ENCODE measurements at regions not wholly inside any gene's neighbourhood (a gene's known extent, or its start where the extent isn't known, plus 50 kb on each side); places are given as distances from the start of the nearest gene placed in this dataset.
"Not testable (repeated sequence)": the region's sequence is repeated elsewhere in the genome, so short reads cannot be mapped to it uniquely, and the experiment has no call there.

DNA sequence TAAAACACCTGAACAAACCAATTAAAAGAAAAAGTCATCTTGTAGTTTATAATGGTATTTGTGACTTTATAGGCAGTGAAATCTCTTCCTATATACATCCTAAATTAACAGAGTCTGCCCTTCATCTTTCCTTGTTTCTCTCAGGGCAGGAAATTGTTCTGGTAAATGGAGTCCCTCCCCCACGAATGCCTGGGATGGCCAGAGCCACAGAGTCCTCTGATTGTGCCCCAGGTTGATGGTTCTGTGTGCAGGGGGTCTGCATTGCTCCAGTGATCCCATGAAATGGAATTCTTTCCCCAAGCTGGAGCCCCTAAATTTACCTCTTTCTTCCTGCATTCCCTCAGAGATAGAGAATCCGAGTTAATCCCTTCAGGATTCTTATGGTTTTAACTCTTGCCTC, 155.5 kb downstream of the MTX2 start:
- no peak for DNase-seq (ENCODE audit: low spot score)

DNA sequence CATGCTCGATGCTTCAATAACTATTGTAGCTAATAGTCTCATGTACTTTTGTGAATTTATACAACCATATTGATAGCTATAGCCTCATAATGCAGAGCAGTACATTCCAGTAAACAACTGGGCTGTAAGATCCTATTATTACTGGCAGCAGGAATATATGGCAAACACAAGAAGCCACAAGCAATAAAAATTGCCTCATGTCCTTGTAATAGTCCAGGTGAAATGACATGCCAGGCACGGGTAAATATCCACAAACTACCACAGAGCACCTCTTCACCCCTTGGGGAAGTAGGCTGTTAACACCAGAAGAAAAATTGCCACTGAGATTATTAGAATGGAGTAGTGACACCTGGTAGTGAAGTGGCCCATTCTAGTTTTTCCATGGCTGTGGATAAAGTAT, 158.3 kb downstream of the MTX2 start:
- no peak for DNase-seq (ENCODE audit: low spot score)

DNA sequence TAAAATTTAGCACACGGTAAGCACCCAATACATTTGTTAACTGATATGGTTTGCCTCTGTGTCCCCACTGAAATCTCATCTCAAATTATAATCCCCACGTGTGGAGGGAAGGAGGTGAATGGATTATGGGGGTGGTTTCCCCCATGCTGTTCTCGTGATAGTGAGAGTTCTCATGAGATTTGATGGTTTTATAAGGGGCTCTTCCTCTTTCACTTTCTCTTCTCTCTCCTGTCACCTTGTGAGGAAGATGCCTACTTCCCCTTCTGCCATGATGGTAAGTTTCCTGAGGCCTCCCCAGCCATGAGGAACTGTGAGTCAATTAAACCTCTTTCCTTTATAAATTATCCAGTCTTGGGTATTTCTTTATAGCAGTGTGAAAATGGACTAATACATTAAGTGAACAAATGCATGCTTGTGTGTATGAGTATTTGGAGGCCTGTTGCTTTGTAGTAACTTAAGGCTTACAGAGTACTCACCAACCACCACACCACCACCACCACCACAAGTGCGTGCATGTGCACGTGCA, 159.8 kb downstream of the MTX2 start:
- DNase-seq (ENCODE audit: low spot score): not testable (repeated sequence)

DNA sequence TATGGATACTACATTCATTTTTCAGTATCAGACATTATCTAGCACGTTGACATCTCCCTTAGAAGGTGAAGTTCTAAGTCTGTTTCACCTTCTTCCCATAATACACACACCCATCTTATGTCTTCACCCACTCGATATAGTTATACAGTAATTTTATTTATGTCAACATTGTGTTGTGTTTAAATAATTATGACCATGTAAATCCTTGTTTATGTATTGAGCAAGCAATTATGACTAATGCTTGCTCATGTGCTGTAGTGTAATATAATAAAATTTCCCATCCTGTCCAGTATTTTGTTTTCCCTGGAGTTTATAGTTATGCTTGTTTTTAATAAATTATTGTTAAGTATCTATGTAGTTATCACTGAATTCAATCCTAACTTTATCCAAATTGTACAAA, 163.2 kb downstream of the MTX2 start:
- DNase-seq (ENCODE audit: low spot score): no peak

DNA sequence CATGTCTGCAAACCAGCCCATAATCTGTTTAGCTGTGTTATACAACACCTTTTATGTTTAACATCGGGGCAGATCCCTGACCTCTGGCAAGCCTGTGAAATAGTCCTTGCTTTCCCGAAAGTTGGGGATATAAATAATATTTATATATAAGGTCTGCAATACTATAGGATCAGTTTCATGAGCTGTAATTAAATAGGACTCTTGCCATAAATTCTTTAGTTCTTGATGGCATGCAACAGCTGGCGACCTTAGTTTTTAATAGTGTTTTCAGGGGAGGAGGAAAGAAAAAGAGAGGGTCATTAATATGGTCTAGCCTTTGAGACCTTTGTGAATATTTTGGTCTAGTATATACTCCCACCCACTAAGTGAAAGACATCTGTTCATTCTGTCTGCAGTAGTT, 166.5 kb downstream of the MTX2 start:
- no peak for DNase-seq (ENCODE audit: low spot score)

DNA sequence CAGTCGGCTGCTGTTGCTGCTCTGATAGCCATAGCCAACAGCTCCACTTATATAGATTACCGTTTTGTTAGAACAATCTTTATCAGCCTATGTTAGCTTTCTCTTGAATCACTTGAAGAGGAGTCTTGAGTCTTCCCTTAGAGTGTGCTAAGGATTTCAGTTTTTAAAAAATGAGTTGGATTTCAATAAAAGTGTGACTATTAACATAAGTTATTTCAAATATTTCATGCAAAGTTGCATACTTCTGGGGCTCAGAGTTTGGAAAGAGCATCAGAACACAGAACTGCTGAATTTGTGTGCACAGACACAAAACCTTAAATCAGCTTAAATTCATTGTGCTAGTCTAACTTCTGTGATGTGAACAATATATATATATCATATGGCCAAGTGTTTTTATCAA, 174.7 kb downstream of the MTX2 start:
- no peak for DNase-seq (ENCODE audit: low spot score)

DNA sequence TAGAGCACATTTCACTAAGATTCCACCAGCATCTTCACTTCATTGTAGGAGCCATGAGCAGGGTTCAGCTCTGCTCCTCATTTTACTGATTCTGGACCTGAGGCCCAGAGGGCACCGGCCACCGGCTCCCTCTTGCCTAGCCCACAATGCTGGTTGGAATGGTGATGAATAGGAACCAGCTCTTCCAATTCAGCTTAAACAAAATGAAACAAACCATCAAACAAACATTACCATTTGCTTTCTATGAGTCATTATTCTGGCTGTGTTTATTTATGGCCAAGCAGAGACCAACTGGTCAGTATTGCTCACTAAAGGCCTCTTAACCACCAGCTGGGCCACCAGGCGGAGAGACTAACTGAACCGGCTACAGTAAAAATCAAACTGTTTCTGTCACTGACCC, 176.7 kb downstream of the MTX2 start:
- no peak for DNase-seq (ENCODE audit: low spot score)

DNA sequence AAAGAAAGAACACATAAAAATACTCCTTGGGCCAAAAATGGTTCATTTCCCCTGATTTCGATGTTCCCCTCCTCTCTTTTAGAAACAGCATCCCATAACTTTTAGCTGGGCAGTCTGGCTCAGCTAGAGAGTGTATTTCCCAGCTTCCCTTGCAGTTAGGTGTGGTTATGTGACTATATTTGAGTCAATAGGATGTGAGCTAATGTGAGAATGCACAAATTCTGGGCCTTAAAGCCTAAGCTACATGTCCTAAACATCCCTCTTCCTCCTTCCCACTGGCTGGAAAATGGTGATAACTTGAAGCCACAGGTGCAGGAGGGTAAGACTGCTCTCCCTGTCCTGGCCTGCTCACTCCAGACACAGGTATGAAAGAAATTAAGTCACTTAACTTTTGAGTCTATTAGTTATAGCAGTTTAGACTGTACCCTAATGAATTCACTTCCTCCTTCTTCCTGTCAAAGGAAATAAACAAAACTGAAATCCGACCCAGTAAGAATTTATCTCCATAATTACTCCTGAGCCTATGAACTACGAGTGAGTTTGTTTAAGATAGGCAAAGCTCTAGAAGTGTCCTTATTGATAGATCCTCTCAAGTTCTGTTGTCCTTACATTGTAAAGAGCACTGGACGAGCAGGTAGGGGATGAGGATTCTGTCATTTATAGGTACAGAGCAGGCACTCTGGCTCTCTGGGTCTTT, 177.6 kb downstream of the MTX2 start:
- no peak for DNase-seq (ENCODE audit: low spot score)

DNA sequence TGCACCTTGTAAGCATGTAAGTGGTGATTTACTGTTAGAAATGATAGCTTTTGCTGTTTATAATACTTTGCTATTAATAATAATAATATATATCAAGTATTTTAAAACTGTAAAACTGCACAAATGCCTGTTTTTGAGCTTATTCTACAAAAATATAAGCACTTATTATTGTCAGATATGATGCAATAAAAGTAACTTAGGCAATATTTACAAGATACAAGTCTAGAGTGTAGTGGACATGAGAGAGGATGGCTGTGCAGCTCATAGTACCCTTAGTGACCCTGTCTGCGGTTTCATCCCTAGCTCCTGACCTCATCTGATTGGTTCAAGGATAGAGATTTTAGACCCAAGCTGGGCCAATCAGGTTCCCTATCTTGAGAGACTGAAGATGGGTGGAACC, 178.4 kb downstream of the MTX2 start:
- DNase-seq (ENCODE audit: low spot score): no peak

DNA sequence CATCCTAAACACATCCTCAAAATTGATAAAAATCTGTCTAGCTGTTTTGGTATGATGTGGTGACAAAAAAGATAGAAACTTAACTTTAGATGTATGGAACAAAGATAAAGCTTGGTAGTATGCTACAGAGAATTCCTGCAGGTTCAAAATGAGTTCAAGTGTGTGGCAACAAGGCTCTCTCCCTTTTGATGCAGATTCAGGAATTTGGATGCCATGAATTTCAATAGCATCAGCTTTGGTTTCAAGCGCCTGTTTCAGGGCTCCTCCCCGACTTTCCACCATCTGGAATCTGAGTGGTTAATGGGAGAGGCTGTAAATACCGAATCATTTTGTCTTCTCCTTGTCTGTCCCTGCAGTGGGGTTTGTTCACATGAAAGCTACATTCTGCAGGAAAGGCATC, 180.6 kb downstream of the MTX2 start:
- DNase-seq (ENCODE audit: low spot score): no peak

DNA sequence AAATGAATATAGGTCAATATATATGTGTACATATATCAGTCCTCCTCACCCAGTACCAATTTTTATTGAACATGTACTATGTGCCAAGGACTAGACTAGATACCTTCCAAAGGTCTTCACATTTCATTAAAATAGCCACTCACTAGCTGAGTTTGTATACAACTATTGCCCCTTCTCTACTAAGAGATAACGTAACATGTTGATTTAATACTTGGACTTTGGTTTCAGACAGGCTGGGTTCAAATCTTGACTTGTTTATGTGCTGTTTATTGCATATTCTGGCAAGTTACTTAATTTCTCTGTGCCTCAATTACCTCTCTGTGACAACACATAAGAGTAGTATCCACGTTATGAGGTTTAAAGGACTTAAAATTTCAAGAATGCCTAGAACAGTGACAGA, 184.5 kb downstream of the MTX2 start:
- DNase-seq (ENCODE audit: low spot score): no peak

DNA sequence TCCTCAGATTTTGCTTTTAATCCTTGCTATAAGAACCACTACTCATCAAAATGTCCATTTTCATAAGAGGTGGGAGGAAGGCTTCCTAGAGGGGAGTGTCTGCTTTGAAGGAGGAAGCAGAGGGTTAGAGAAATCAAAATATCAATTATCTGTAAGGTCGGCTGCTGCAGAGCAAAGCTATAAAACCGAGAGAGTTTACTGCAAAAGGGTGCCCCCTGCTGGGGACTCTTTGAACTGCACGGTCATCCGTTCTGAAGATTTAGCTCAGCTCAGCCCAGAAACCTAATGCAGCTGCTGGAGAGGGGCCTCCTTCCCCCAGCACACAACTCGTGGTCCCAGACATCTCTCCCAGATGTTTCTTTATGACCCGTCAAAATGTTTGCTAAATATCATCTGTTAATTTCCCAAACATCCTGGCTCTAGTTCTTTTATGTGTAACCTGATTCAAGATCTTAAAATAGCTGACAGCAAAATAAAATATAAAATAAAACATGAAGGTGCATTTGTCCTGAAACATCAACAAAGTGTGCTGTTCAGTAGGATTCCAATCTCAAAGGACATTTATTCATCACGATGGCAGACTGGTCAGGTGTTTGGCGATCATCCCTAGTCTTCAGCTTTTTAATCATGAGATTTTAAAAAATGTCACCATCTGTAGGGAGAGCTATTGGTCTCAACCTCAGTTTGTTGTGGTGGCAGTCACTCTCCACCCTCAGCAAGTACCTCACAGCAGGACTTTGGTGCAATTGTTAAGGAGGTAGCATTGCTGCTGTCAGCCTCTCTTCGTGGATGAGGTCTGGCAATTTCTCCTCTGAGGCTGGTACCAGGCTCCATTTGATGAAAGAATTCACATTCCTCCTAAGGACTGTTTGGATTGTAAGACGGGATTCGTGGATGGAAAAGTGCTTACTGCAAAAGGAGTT, 185.9 kb downstream of the MTX2 start:
- DNase-seq (ENCODE audit: low spot score): peak; percentile 73

DNA sequence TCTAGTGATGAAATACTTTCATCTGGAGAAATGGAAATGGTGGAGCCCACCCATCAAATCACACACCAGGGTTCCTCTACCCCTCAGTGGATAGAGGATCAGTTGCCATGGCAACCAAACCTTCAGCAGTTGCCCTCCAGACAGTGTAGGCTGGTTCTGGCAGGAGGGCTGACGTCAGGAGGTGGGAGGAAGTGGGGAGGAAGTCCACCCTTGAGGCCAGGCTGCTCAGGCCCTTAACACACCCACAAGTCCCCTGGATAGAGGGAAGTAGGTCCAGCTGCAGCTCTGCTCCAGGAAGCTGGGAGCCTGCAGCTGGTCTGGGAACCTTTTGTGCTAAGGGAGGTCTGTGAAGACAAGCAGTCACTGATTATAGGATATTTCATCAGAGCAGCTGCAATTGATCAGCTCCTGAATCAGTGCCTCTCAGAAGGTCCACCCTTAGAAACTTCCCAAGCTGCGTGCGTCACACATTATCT, 186.6 kb downstream of the MTX2 start:
- no peak for DNase-seq (ENCODE audit: low spot score)

DNA sequence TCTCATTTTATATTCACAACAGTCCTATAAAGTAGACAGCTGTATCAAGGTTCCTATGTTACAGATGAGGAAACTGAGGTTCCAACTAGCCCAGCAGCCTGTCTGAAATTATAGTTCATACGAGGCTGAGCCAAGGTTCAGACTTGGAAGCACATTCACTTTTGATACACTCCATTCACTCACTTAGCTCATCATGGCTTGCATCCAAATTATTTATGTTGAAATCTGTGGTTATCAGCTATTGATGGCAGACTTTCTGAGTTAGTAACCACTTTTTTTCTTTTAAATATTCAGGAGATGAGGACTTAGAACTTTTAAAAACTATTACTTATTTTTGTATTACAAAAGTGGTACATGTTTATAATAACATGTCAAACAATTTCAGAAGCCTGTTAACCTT, 188.2 kb downstream of the MTX2 start:
- DNase-seq (ENCODE audit: low spot score): no peak

DNA sequence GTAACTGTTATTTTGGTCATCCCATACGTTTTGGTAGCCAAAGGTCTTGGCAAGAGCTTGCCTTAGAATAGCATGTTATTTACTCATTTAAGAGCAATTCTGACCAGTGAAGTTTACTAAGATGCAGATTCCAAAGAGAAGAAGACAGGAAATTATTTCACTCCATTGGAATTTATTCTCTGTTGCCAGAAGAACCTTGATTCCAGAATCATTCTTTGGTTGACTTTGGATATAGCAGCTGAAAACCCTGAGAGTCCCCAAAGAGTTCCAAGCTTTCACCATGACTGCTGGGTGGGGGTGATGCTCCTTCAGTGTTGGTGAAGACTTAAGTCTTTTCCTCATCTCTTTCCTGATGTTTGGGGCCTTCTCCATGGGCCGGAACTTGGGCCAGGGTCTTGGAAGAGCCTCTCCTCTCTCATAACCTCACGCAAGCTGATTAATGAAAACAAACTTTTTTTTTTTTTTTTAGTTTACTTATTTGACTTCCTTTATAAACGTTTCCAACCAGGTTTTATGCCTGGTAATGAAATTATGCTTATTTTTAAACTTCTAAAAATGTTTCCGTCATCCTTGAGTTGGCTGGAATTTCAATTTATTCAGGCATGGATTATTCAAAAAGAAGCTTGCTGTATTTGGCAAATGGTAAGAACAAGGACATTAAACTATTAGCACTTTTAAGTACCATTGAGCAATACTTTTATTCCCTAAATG, 192.0 kb downstream of the MTX2 start:
- no peak for DNase-seq (ENCODE audit: low spot score)

DNA sequence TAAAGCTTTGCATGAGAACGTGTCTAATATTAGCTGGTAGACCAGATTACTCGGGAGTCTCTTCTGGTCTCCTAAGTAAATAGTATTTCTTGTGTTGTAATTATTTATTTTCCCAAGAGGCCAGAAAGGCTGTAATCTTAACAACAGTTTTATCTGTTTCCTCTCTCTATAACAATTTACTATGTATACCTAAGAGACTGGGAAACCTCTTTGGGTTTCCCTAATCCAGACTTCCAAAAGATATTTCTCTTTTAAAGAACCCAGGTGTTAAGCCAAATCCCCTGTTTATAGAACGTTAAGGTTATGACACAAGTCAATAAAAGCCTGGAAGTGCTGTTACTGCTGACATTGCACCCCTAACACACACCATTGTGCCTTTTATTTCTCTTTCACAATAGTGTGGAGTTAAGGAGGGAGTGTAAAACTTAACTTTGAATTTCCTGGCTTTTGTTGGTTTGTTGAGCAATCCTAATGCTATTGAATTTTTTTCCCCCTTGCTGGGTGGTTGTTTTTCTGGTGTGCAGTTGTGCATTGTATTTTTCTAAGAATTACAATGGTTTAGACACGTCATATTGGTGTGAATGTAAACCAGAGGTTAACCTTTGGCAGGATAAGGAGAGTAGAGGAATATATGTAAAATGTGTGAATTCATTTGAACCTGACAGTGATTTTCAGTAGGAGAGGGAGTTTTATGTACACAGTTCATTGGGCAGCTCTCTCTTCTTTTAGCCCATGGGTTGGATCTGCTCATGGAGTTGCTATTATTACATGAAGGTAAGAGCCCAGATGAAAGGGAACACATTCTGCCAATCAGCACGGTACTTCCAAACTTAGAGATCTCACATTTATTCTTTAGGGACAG, 192.8 kb downstream of the MTX2 start:
- no peak for DNase-seq (ENCODE audit: low spot score)

DNA sequence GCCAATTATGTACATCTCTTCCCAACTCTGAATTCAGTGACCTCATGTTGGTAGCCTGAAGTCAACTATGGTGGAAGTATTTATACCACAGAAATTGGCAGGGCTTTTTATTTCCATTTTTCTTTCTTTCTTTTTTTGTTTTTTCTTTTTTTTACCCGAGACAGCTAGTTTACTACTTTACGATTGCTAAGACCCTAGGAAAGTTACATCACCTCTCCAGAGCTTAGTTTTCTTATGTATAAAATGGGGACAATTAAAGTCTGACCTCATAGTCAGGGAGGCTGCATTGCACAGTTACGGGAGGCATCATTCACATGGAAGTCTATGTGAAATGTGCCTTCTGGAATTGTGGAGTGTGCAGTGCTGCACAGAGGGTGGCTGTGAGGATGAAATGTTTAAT, 194.3 kb downstream of the MTX2 start:
- DNase-seq (ENCODE audit: low spot score): no peak

DNA sequence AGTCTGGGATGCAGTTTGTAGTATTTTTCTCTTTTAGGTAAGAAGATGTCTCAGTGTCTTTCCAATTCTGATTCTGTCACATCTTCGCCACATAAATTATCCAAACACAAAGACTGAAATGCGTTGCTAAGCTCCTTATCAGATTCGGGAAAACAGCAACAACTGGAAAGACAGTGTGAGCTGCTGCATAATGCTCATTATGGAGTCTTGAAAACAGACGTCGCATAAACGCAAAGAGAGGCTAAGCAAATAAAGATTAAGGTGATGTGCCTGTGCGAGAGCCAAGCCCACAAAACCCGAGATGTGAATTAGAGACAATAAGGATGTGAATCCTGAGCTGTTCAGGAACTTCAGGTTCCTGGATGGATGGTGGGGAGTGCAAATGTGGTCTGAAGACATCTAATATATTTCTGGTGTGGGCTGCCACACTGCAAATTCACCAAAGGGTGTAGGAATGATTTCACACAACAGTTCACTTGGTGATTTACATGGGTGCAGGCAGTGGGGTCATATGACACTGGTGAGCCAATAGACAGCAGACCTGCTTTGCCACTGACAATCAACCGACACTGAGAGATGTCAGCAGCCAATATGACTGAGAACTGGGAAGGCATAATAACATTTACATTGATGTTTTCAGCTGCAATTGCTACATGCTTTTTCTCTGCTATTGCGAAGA, 195.8 kb downstream of the MTX2 start:
- peak; percentile 24 for DNase-seq (ENCODE audit: low spot score)

DNA sequence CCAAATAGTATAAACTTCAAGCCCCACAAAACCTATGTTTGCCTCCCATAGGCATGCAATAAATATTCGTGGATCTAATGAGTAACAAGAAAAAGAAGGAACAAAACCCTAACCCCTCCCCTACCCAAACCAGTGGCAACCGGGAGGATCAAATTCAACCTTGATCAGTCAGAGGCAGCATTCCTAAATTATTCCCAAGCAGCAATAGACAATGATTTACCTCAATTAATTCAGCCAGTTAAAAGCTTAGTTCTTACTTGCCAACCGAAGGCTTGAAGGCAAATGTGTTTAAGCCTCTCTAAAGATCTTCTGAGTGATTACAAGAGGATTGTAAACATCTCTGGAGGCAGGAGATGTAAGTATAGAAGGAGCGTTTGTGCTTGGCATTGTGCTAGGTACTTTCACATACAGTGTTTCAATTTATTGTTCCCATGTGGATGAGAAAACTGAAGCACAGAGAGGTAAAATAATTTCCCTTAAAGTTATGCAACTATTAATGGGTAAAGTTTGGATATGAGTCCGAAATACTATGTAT, 197.7 kb downstream of the MTX2 start:
- DNase-seq (ENCODE audit: low spot score): no peak

DNA sequence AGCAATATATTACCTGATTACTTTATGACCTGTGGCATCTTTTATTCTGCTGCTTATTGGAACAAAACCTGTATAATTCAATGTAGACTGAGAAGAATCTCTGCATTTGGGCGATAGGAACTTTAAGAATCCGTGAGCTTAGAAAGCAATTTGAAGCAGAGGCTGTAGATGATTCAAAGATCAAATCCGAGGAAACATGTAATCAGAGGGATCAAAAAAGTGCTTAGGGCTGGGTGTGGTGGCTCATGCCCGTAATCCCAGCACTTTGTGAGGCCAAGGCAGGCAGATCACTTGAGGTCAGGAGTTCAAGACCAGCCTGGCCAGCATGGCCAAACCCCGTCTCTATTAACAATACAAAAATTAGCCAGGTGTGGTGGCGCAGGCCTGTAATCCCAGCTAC, 198.4 kb downstream of the MTX2 start:
- no peak for DNase-seq (ENCODE audit: low spot score)
